CD4-positive, alpha-beta T cell treated with Interleukin-6 at 100 ng/mL for 8 hours (primary cell): ENCODE measurements at regions not wholly inside any gene's neighbourhood (a gene's known extent, or its start where the extent isn't known, plus 50 kb on each side); places are given as distances from the start of the nearest gene placed in this dataset.

Source experiments
- DNase-seq: peaks from one replicate; pipeline ENCODE4 v3.0.0-alpha.2; 2020; ENCODE audit warnings: mixed read lengths, low spot score

GRCh38 chr12:127678945-127679344 is 588.0 kb upstream of the TMEM132C start:
- DNase-seq = no peak

GRCh38 chr12:127680516-127680915 is 586.5 kb upstream of the TMEM132C start:
- no peak for DNase-seq

- DNase-seq = no peak
These were observed 585.7 kb upstream of the TMEM132C start for GRCh38 chr12:127681151-127681754.

- no peak for DNase-seq
These were observed 581.5 kb upstream of the TMEM132C start for GRCh38 chr12:127685491-127685890.

- DNase-seq = no peak
These were observed 581.0 kb upstream of the TMEM132C start for GRCh38 chr12:127685931-127686330.

GRCh38 chr12:127687181-127687580 is 579.8 kb upstream of the TMEM132C start:
- DNase-seq = no peak

GRCh38 chr12:127688906-127689428 is 578.0 kb upstream of the TMEM132C start:
- DNase-seq = no peak

- DNase-seq = no peak
These were observed 576.8 kb upstream of the TMEM132C start for GRCh38 chr12:127690161-127690560.

GRCh38 chr12:127696963-127697362 is 570.0 kb upstream of the TMEM132C start:
- DNase-seq = no peak

- no peak for DNase-seq
These were observed 563.9 kb upstream of the TMEM132C start for GRCh38 chr12:127703026-127703425.

GRCh38 chr12:127711108-127711507 is 555.9 kb upstream of the TMEM132C start:
- DNase-seq = no peak

- DNase-seq = no peak
These were observed 554.4 kb upstream of the TMEM132C start for GRCh38 chr12:127712561-127712960.

GRCh38 chr12:127716166-127716565 is 550.8 kb upstream of the TMEM132C start:
- no peak for DNase-seq

GRCh38 chr12:127717278-127717677 is 549.7 kb upstream of the TMEM132C start:
- no peak for DNase-seq

- DNase-seq = no peak
These were observed 546.6 kb upstream of the TMEM132C start for GRCh38 chr12:127720334-127720733.

GRCh38 chr12:127722611-127723010 is 544.4 kb upstream of the TMEM132C start:
- DNase-seq = no peak

- DNase-seq = no peak
These were observed 543.7 kb upstream of the TMEM132C start for GRCh38 chr12:127723251-127723650.

GRCh38 chr12:127726671-127727315 is 540.2 kb upstream of the TMEM132C start:
- no peak for DNase-seq

- DNase-seq = no peak
These were observed 538.7 kb upstream of the TMEM132C start for GRCh38 chr12:127728285-127728684.

GRCh38 chr12:127728729-127729128 is 538.2 kb upstream of the TMEM132C start:
- no peak for DNase-seq

- DNase-seq = no peak
These were observed 537.6 kb upstream of the TMEM132C start for GRCh38 chr12:127729381-127729780.

GRCh38 chr12:127731657-127732056 is 535.3 kb upstream of the TMEM132C start:
- DNase-seq = no peak

- DNase-seq = no peak
These were observed 524.7 kb upstream of the TMEM132C start for GRCh38 chr12:127742231-127742630.
